ENCODE measurements at regions not wholly inside any gene's neighbourhood (a gene's known extent, or its start where the extent isn't known, plus 50 kb on each side); places are given as distances from the start of the nearest gene placed in this dataset.

DNA sequence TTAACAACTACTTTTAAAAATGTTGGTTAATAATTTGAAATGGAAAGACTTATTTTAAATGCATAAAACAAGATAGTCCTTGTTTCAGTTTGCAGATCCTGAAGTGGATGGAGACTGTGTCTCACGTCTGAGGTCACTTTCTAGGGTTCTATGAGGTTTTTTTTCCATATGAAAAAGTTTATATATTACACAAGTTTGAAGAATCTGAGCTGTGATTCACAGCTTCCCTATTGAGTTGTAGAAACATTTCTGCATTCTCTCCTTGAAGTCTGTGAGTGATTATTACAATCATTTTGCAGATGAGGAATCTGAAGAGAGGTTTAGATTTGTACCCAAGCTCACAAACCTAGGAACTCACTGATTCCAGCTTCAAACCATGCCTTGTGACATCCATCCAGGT lies 442.5 kb upstream of the KLF4 start:
- 44 to 60% methylated on average over 1 of the region's 1 CpG for WGBS, 2 donors (ENCODE audit: low coverage in 1 of 2)
- H3K4me1 ChIP-seq = peaks cover 0 to 18% (median 0%) of the 10 kb centered on the region in 4 donors
- no peak for TF ChIP-seq POLR2AphosphoS5 (IDR thresholded peaks at IDR 0.05)
- TF ChIP-seq, protein P1, sequence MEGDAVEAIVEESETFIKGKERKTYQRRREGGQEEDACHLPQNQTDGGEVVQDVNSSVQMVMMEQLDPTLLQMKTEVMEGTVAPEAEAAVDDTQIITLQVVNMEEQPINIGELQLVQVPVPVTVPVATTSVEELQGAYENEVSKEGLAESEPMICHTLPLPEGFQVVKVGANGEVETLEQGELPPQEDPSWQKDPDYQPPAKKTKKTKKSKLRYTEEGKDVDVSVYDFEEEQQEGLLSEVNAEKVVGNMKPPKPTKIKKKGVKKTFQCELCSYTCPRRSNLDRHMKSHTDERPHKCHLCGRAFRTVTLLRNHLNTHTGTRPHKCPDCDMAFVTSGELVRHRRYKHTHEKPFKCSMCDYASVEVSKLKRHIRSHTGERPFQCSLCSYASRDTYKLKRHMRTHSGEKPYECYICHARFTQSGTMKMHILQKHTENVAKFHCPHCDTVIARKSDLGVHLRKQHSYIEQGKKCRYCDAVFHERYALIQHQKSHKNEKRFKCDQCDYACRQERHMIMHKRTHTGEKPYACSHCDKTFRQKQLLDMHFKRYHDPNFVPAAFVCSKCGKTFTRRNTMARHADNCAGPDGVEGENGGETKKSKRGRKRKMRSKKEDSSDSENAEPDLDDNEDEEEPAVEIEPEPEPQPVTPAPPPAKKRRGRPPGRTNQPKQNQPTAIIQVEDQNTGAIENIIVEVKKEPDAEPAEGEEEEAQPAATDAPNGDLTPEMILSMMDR (IDR thresholded peaks at IDR 0.05) = no peak

DNA sequence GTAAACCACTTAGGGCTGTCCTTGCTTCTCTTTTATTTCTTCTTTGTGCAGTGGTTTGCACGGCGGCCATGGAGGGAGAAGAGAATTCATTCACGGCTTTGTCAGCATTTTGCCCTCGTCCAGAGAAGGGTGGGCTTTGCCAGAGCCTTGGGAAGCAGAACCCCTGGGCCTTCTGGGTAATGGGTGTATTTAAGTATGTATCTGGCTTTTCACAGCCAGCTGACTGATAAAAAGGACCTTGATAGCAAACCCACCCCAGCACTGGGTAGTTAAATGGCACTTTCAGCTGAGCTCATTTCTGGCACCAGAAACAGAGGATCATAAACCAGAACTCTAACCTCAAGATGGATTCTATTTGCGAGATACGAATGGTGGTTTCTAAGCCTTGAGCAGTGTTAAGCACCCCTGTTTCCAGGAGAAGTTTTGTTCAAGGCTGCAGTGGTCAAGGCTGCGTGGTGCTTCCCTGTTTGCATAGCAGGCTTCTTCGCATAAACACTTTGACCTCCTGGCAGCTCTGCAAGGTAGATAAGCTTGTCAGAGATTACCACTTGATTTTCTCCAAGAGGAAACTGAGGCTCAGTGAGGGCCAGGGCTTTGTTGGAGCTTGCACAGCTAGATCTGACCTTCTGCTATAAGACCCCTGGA lies 441.6 kb upstream of the KLF4 start:
- Histone ChIP-seq H3K27ac (no peak overlapping the region), H3K36me3 (no peaks in the 10 kb centered on the region), H3K9me3 (no peaks in the 10 kb centered on the region), H3K4me3 (no peak overlapping the region), H3K27me3 (no peaks in the 10 kb centered on the region), H3K4me1 (peaks cover 0 to 18% (median 0%) of the 10 kb centered on the region in 4 donors)
- intact Hi-C loops (cut with DNase I; ENCODE audit: low total_unique reads) = no loop called here
- in situ Hi-C loops (cut with MboI; ENCODE audit: low pct_ligation_motif_present in 1 of 4, low pct_unique_long_range_greater_than_20kb in 1 of 4, low sequenced_read_pairs in 3 of 4) = no loop called here
- 43 to 67% methylated on average over 3 to 8 of the region's 8 CpGs for whole genome bisulfite sequencing, 2 donors (ENCODE audit: low coverage in 1 of 2)
- TF ChIP-seq POLR2A (IDR thresholded peaks at IDR 0.05) (no peak), POLR2AphosphoS5 (IDR thresholded peaks at IDR 0.05) (no peak), EP300 (IDR thresholded peaks at IDR 0.05; ENCODE audit: low read depth) (no peak)
- TF ChIP-seq, protein P1 (IDR thresholded peaks at IDR 0.05) = no peak
- DNase-seq = no peak

More for the DNA sequence above, 442.5 kb upstream of the KLF4 start:
- in situ Hi-C loops (cut with MboI; ENCODE audit: low pct_ligation_motif_present in 1 of 4, low pct_unique_long_range_greater_than_20kb in 1 of 4, low sequenced_read_pairs in 3 of 4) (no loop called here), intact Hi-C loops (cut with DNase I; ENCODE audit: low total_unique reads) (no loop called here)
- H3K9me3 ChIP-seq = no peaks in the 10 kb centered on the region
- H3K27ac ChIP-seq = no peak overlapping the region
- no peak overlapping the region for H3K4me3 ChIP-seq
- DNase-seq = no peak
- no peaks in the 10 kb centered on the region for H3K27me3 ChIP-seq
- H3K36me3 ChIP-seq = no peaks in the 10 kb centered on the region

DNA sequence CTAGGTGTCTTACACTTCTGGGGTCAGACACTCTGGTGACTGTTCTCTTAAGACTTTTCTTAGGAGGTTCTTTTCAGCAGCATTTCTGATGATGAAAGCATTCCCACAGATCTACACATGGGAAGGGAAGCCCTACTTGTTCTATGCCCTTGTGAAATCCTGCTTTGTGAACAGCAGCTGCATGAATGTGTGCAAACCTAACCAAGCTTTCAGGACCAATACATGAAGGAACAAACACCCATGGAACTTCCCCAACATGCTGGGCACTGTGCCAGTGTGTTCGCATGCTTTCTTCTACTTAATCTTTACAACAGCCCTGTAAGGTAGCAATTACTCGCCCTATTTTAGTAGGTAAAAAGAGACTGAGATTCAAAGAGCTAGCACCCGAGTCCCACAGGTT lies 439.9 kb upstream of the KLF4 start:
- Histone ChIP-seq H3K4me1 (peaks cover 0 to 18% (median 0%) of the 10 kb centered on the region in 4 donors), H3K27me3 (no peaks in the 10 kb centered on the region), H3K4me3 (no peak overlapping the region), H3K9me3 (no peaks in the 10 kb centered on the region), H3K27ac (no peak overlapping the region), H3K36me3 (no peaks in the 10 kb centered on the region)
- intact Hi-C loops (cut with DNase I; ENCODE audit: low total_unique reads) (no loop called here), in situ Hi-C loops (cut with MboI; ENCODE audit: low pct_ligation_motif_present in 1 of 4, low pct_unique_long_range_greater_than_20kb in 1 of 4, low sequenced_read_pairs in 3 of 4) (no loop called here)
- peak; percentile 77 for DNase-seq
- 40% methylated on average over 3 of the region's 3 CpGs; no CpG with 5 or more reads in 1 of the 2 donors for WGBS, 2 donors (ENCODE audit: low coverage in 1 of 2)
- no peak for TF ChIP-seq POLR2AphosphoS5 (IDR thresholded peaks at IDR 0.05)
- no peak for TF ChIP-seq EP300 (IDR thresholded peaks at IDR 0.05; ENCODE audit: low read depth)

DNA sequence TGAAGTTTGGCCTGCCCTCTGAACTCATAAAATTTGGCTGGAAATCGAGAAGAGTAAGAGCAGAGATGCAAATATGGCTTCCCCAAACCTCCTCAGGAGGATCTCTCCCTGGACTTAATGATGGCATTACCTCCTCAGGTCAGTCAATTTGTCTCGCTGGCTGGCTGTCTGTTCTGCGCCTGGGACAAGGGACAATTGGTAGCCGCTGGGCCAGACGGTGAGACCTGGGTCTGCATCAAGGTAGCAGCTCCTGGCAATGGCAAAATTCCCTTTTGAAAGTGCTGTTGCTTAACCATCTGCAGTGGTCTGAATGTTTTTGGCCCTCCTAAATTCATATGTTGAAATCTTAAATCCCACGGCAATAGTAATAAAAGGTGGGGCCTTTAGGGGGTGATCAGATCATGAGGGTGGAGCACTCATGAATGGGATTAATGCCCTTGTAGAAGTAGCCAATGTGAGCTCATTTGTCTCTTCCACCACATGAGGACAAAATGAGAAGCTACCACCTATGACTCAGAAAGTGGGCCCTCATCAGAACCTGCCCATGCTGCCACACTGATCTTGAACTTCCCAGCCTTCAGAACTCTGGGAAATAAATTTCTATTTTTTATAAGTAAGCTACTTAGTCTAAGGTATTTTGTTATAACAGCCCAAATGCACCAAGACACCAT lies 439.3 kb upstream of the KLF4 start:
- Histone ChIP-seq H3K9me3 (no peaks in the 10 kb centered on the region), H3K4me1 (peaks cover 0 to 18% (median 0%) of the 10 kb centered on the region in 4 donors), H3K27me3 (no peaks in the 10 kb centered on the region), H3K36me3 (no peaks in the 10 kb centered on the region), H3K27ac (no peak overlapping the region), H3K4me3 (no peak overlapping the region)
- DNase-seq = no peak
- TF ChIP-seq, protein P1 (IDR thresholded peaks at IDR 0.05) = no peak
- 50 to 76% methylated on average over 2 to 6 of the region's 6 CpGs for WGBS, 2 donors (ENCODE audit: low coverage in 1 of 2)
- intact Hi-C loops (cut with DNase I; ENCODE audit: low total_unique reads) = no loop called here
- in situ Hi-C loops (cut with MboI; ENCODE audit: low pct_ligation_motif_present in 1 of 4, low pct_unique_long_range_greater_than_20kb in 1 of 4, low sequenced_read_pairs in 3 of 4) = no loop called here

All from transverse colon (tissue), 4 donors.